ENCODE measurements at regions not wholly inside any gene's neighbourhood (a gene's known extent, or its start where the extent isn't known, plus 50 kb on each side); places are given as distances from the start of the nearest gene placed in this dataset.

- TF ChIP-seq SUZ12 (IDR thresholded peaks at IDR 0.05; ENCODE audit: extremely low read depth, insufficient read depth, insufficient read length) (no peak), YY1 (IDR thresholded peaks at IDR 0.05; ENCODE audit: insufficient read depth, insufficient read length) (no peak)
Observed at GRCh38 chr5:125558016-125558415, 811.6 kb upstream of the ZNF608 start.
